SH-SY5Y (cell line): ENCODE measurements at regions not wholly inside any gene's neighbourhood (a gene's known extent, or its start where the extent isn't known, plus 50 kb on each side); places are given as distances from the start of the nearest gene placed in this dataset.

Source experiments
- GATA2 ChIP-seq: IDR thresholded peaks from 2 replicates; pipeline ENCODE4 v1.6.1; 2011; ENCODE audit warnings: mild to moderate bottlenecking, low read depth, low read length
- GATA3 ChIP-seq: IDR thresholded peaks from 2 replicates; pipeline ENCODE4 v1.6.1; 2011; ENCODE audit warnings: low read depth, mild to moderate bottlenecking, low read length, moderate library complexity

GRCh38 chr7:49580000-49580399 lies 193.4 kb upstream of the VWC2 start:
- TF ChIP-seq GATA3: no peak
- TF ChIP-seq GATA2: no peak
